Erythroblast (primary cell): ENCODE measurements at regions not wholly inside any gene's neighbourhood (a gene's known extent, or its start where the extent isn't known, plus 50 kb on each side); places are given as distances from the start of the nearest gene placed in this dataset.
"Not testable (repeated sequence)": the region's sequence is repeated elsewhere in the genome, so short reads cannot be mapped to it uniquely, and the experiment has no call there.

Experiments
- DNase-seq, 2 experiments: peaks; one replicate each; lab custom pipeline; 2025; lab: John Stamatoyannopoulos, UW
- GATA1 ChIP-seq: IDR thresholded peaks from 2 replicates; pipeline ENCODE4 v1.6.1; 2011; ENCODE audit warnings: low read depth, mild to moderate bottlenecking, control low read depth, low read length, moderate library complexity
- POLR2A ChIP-seq: IDR thresholded peaks from 2 replicates; pipeline ENCODE4 v1.6.1; 2011; ENCODE audit warnings: mild to moderate bottlenecking, low read length

DNA sequence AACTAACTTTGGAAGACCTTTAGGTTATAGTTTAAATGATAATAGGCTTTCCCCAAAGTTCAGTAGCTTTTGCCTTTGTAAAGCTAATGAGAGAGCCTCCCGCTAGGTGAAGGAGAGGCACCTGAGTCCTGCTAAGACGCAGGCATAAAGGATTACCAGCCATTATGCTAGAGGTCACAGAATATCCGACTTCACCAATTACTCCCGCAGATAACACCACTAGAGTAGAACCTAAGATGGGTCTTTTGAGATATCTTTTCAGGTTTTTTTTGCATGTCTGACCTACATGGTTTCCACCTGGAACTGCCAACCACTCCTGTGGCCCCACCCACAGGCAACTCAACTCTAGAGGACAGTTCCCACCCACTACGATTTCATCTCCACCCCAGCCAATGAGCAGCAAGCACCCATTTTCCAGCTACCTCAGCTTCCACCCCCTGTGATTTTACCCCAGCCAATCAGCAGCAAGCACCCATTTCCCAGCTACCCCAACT, 314.3 kb downstream of the BRD1 start:
- no peak for TF ChIP-seq POLR2A
- no peak for TF ChIP-seq GATA1
- DNase-seq = no peak

DNA sequence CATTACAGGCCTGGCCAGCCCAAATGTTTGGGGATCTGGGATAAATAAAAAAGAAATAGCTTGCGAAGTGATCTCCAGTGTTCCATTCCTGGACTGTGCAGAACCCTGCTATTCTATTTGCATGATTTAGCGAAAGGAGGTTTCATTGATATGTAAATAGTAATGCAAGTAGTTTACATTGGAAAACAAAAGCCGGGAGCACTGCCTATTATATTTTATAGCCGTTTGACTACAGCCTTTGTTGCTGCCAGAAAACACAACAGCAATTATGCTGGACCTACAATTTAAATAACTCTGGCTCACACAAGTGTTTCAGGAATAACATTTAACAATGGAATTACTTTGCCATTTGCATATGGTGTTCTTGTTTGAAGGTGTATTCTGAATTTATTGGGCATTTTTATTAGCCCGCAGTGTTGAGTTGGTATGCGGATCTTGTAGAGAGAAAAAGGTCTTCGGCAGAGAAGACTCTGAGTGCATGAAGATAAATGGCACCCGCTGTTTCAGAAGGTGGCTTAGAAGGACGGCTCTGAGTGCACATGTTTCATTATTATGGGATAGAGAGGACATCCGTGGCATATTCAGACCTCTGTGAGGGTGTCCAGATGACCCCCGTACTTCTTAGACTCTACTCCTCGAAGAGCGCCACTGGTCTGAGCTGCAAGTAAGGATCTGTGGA, 315.0 kb downstream of the BRD1 start:
- no peak for TF ChIP-seq GATA1
- no peak for DNase-seq

DNA sequence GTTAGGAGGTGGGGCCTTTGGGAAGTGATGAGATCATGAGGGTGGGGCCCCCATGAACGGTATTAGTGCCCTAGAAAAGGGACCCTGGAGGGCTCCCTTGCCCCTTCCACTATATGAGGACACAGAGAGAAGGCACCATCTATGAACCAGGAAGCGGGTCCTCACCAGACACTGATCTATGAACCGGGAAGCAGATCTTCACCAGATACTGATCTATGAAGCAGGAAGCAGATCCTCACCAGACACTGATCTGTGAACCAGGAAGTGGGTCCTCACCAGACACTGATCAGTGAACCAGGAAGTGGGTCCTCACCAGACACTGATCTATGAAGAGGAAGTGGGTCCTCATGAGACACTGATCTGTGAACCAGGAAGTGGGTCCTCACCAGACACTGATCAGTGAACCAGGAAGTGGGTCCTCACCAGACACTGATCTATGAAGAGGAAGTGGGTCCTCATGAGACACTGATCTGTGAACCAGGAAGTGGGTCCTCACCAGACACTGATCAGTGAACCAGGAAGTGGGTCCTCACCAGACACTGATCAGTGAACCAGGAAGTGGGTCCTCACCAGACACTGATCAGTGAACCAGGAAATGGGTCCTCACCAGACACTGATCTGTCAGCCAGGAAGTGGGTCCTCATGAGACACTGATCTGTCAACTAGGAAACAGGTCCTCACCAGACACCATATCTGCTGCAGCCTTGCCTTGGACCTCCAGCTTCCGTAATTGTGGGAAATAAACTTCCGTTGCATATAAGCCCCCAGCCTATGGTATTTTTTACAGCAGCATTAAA, 316.1 kb downstream of the BRD1 start:
- not testable (repeated sequence) for DNase-seq

DNA sequence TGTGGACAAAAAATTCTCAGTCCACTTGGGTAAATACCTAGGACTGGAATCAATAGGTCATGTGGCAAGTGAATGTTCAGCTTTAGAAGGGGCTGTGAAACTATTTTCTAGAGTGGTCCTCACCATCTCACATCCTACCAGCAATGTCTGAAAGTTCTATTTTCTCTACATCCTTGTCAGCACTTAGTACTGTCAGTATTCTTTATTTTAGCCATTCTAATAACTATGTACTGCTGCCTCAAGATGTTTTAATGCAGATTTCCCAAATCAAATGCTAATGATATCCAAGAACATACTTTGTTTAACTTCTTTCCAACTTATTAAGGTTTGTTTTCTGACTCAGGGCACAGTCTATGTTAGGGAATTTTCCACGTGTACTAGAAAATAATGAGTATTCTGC, 317.0 kb downstream of the BRD1 start:
- TF ChIP-seq POLR2A (no peak), GATA1 (no peak)
- DNase-seq = no peak

DNA sequence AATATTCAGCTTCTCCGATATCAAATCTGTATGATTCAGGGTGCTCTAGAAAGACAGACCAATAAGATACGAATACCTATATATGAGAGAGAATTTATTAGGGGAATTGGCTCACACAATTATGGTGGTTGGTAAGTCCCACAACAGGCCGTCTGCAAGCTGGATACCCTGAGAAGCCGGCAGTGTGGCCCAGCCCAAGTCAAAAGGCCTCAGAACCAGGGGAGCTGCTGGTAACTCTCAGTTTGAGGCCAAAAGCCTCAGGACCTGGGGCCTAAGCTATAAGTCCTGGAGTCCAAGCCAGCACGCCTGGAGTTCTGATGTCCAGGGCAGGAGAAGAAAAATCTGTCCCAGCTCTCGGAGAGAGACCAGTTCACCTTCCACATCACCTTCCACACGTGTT, 318.7 kb downstream of the BRD1 start:
- no peak for TF ChIP-seq GATA1
- no peak for TF ChIP-seq POLR2A

DNA sequence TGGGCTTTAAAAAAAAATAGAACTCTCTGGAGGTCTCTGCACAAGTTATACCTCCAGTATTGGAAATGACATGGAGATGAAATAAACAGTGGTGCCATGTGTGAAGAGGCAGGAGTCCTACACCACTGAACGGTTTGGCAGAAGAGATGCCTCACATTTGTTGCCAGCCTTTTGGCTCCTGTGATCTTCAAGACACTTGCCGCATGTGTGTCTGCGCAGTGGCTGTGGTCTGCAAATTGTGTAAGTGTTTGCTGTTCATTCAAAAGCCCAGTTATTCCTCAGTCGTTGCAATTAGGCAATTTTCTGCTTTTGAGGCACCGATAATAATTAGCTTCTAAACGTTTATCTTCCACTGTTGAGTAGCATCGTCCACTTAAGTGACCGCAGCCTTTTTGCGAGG, 319.1 kb downstream of the BRD1 start:
- no peak for DNase-seq
- TF ChIP-seq GATA1 (no peak), POLR2A (no peak)

More for the DNA sequence above, 318.7 kb downstream of the BRD1 start:
- no peak for DNase-seq

DNA sequence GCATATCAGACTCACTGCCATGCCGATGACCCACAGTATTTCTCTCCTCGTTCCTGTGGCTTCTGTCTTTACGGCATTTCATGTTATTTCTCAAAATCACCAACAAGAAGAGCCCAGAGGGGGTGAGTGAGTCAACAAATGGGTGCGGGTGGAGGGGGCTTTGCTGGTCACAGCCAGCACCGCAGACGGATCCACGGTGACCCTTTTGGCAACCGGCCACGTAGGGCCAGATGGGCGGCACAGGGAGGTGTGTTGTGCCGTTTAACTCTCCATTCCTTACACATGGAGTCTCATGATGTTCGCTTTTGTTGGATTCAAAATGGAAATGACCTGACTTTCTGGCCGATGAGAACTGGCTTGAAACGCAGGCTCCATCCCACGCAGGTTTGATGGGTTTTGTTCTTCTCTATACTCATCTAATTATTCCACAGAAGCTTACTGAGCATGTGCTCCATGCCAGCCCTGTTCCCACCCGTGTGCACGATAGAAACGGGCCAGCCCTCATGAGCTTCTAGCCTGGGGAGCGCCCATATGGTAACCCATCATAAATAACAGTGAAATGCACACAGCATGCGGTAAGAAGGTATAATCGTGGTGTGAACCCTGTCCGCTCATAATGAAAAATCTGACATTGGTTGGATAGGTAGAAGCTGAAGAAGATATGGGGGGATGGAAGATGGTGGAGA, 319.9 kb downstream of the BRD1 start:
- TF ChIP-seq POLR2A (no peak), GATA1 (no peak)
- no peak for DNase-seq

DNA sequence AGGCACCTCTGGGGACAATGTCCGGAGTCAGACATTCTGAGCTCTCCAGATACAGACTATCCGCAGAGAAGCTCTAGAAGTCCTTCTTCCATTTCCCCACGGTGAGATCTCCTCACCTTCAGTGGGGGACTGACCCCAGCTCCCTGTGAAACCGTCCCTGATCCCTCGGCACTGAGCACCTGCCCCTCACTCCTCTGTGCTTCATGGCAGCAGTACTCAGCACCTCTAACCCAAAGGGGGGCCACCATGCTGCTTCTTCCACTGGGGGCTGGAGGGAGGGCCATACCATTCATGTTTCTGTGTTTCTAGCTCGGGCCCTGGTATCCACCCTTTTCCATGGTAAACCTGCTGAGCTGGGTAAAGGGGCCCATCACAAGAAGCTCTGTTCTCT, 321.7 kb downstream of the BRD1 start:
- TF ChIP-seq GATA1 (no peak), POLR2A (no peak)
- no peak for DNase-seq

DNA sequence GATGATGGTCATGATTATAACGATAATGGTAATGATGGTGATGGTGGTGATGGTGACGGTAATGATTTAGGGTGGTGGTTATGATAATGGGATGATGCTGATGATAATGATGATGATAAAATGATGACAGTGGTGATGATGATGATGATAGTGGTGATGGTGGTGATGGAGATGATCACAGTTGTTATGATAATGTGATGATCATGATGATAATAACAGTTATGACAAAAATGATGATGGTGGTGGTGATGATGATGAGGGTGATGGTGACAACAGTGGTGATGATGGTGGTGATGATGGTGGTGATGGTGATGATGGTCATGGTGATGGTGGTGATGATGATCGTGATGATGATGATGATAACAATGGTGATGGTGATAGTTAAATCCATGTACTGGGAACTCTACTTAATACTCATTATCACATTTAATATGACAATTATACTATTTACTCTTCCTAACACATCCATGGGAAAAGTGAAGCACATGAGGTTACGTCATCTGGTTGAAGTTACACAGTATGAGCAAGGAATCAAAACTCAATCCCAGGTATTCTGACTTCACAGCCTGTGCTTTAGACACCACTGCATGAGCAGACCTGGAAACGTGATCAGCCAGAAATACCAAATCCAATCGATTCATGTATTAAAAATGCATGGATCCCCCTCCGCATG, 322.2 kb downstream of the BRD1 start:
- no peak for DNase-seq
- TF ChIP-seq POLR2A (no peak), GATA1 (no peak)

DNA sequence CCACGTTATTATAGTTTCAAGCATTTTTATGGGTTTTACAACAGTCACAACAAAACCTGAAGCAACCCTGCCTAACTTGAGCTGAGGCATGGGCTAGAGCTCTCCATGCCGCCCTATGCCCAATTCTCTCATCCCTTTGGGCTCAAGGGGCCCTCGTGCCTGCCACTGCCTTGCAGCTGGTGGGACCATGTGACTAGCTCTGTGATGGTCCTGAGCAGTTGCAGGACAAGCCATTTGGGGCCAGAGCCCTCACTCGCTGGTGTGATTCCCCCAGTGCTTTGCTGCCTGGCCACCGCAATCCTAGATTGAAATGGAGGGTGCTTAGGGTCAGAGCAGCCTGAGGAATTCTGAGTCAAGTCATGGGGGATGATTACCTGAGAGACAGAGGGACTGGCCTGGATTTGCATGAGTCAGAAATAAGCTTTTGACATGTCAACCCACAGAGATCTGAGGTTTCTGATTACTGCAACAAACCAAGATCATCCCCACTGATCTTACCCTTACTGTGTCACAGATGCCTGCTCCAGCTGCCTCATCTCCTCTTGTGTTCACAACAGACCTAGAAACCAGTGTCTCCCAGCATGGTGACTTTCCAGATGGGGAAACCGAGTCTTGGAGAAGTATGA, 323.7 kb downstream of the BRD1 start:
- DNase-seq = no peak
- TF ChIP-seq POLR2A = no peak
- TF ChIP-seq GATA1 = no peak

DNA sequence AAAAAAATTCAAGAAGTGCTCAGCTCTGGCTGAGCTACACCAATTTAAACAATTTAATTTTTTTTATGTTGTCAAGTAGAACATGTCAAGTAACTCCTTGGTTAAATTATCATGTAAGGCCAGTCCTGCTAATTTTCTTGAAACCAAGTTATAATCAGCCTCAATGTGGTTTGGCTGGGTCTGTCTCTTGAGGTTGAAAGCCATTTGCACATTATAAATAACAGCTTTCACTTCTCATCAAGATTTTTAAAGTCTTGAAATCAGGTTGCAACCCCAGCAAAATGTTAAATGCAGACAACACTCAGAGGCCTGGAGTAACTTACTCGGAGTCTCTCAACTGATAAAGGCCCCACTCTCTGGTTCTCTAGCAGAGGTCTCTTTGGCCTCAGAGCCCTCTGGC, 324.4 kb downstream of the BRD1 start:
- DNase-seq = no peak
- TF ChIP-seq POLR2A = no peak
- TF ChIP-seq GATA1 = no peak

DNA sequence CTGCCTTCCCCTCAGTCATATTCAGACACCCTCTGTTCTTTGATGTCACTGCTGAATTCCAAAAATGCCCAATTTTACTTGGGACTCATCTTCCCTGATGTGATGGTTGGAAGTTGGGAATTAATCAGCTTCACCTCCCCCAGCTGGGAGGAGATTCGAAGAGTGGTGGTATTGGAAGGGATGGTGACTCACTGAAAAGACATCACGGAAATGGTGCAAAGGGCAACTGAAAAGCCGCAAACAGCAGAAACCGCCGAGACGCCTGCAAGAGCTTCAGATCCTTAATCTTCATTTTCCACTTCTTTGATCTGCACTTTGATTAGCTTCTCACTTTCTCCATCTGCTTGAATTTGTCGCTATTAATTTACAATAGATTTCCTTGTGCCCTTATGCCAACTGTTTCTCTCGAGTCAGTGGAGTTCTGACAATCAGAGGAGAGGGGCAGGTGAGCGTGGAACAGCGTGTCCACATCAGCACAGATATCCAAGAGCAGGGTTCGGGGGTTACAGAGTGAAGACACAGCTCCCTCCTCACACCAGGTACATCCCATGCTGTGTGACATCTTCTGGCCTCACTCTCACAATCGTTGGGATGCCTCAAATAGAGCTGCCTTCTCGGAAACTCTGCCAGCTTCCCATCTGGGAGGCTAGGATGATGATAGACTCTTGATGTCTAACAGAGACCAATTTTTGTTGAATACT, 325.4 kb downstream of the BRD1 start:
- no peak for DNase-seq
- TF ChIP-seq POLR2A = no peak
- TF ChIP-seq GATA1 = no peak
